MG63 (cell line): ENCODE measurements at regions not wholly inside any gene's neighbourhood (a gene's known extent, or its start where the extent isn't known, plus 50 kb on each side); places are given as distances from the start of the nearest gene placed in this dataset.

Source experiments
- DNase-seq: peaks from one replicate; pipeline ENCODE4 v3.0.0-alpha.2; 2020
- H3K27me3 ChIP-seq: fragments of 250-450 bp; sonication (Bioruptor Pico); 2 replicates; pipeline ENCODE4 v1.5.1; 2020; ENCODE audit warnings: mild to moderate bottlenecking, moderate library complexity
- H3K36me3 ChIP-seq: fragments of 250-450 bp; sonication (Bioruptor Pico); 2 replicates; pipeline ENCODE4 v1.5.1; 2020; ENCODE audit warnings: mild to moderate bottlenecking, moderate library complexity
- H3K4me3 ChIP-seq: fragments of 250-450 bp; sonication (Bioruptor Pico); 2 replicates; pipeline ENCODE4 v1.5.1; 2020; ENCODE audit warnings: mild to moderate bottlenecking, moderate library complexity
- H3K9me3 ChIP-seq: fragments of 250-450 bp; sonication (Bioruptor Pico); 2 replicates; pipeline ENCODE4 v1.5.1; 2020; ENCODE audit warnings: mild to moderate bottlenecking, moderate library complexity

GRCh38 chr3:18241837-18242236, 183.3 kb downstream of the SATB1 start:
- Histone ChIP-seq H3K9me3 (no peaks in the 10 kb centered on the region), H3K4me3 (no peak overlapping the region), H3K36me3 (no peaks in the 10 kb centered on the region), H3K27me3 (no peaks in the 10 kb centered on the region)
- no peak for DNase-seq

GRCh38 chr3:18239674-18240073, 185.5 kb downstream of the SATB1 start:
- Histone ChIP-seq H3K27me3 (no peaks in the 10 kb centered on the region), H3K4me3 (no peak overlapping the region), H3K36me3 (no peaks in the 10 kb centered on the region), H3K9me3 (no peaks in the 10 kb centered on the region)
- no peak for DNase-seq

- no peak for DNase-seq
- Histone ChIP-seq H3K36me3 (no peaks in the 10 kb centered on the region), H3K27me3 (no peaks in the 10 kb centered on the region), H3K4me3 (no peak overlapping the region), H3K9me3 (no peaks in the 10 kb centered on the region)
Observed at GRCh38 chr3:18238746-18239331, 186.3 kb downstream of the SATB1 start.

GRCh38 chr3:18238332-18238731, 186.8 kb downstream of the SATB1 start:
- DNase-seq: no peak
- no peak overlapping the region for H3K4me3 ChIP-seq
- H3K9me3 ChIP-seq: no peaks in the 10 kb centered on the region
- no peaks in the 10 kb centered on the region for H3K36me3 ChIP-seq
- H3K27me3 ChIP-seq: no peaks in the 10 kb centered on the region

GRCh38 chr3:18237251-18238005, 187.7 kb downstream of the SATB1 start:
- Histone ChIP-seq H3K9me3 (no peaks in the 10 kb centered on the region), H3K36me3 (no peaks in the 10 kb centered on the region), H3K27me3 (no peaks in the 10 kb centered on the region), H3K4me3 (no peak overlapping the region)
- DNase-seq: no peak

- Histone ChIP-seq H3K36me3 (no peaks in the 10 kb centered on the region), H3K27me3 (no peaks in the 10 kb centered on the region), H3K4me3 (no peak overlapping the region), H3K9me3 (no peaks in the 10 kb centered on the region)
- no peak for DNase-seq
Observed at GRCh38 chr3:18236726-18237125, 188.4 kb downstream of the SATB1 start.

GRCh38 chr3:18234717-18235335, 190.3 kb downstream of the SATB1 start:
- no peaks in the 10 kb centered on the region for H3K27me3 ChIP-seq
- DNase-seq: no peak
- H3K36me3 ChIP-seq: no peaks in the 10 kb centered on the region
- H3K4me3 ChIP-seq: no peak overlapping the region
- no peaks in the 10 kb centered on the region for H3K9me3 ChIP-seq

- H3K36me3 ChIP-seq: no peaks in the 10 kb centered on the region
Observed at GRCh38 chr3:18233987-18234716, 191.0 kb downstream of the SATB1 start.

GRCh38 chr3:18232317-18232716, 192.8 kb downstream of the SATB1 start:
- DNase-seq: no peak
- H3K36me3 ChIP-seq: no peaks in the 10 kb centered on the region
- no peaks in the 10 kb centered on the region for H3K27me3 ChIP-seq
- no peak overlapping the region for H3K4me3 ChIP-seq
- H3K9me3 ChIP-seq: no peaks in the 10 kb centered on the region

More at GRCh38 chr3:18233987-18234716, 191.0 kb downstream of the SATB1 start:
- no peak overlapping the region for H3K4me3 ChIP-seq
- DNase-seq: no peak
- H3K27me3 ChIP-seq: no peaks in the 10 kb centered on the region
- H3K9me3 ChIP-seq: no peaks in the 10 kb centered on the region

GRCh38 chr3:18228060-18228459, 197.1 kb downstream of the SATB1 start:
- no peak for DNase-seq
- no peaks in the 10 kb centered on the region for H3K27me3 ChIP-seq
- no peaks in the 10 kb centered on the region for H3K36me3 ChIP-seq
- no peak overlapping the region for H3K4me3 ChIP-seq
- no peaks in the 10 kb centered on the region for H3K9me3 ChIP-seq

GRCh38 chr3:18225709-18226108, 199.4 kb downstream of the SATB1 start:
- Histone ChIP-seq H3K27me3 (no peaks in the 10 kb centered on the region), H3K9me3 (no peaks in the 10 kb centered on the region), H3K36me3 (no peaks in the 10 kb centered on the region), H3K4me3 (no peak overlapping the region)
- no peak for DNase-seq

- Histone ChIP-seq H3K9me3 (no peaks in the 10 kb centered on the region), H3K27me3 (no peaks in the 10 kb centered on the region), H3K4me3 (no peak overlapping the region), H3K36me3 (no peaks in the 10 kb centered on the region)
- no peak for DNase-seq
Observed at GRCh38 chr3:18224426-18224825, 200.7 kb downstream of the SATB1 start.

GRCh38 chr3:18223974-18224373, 201.2 kb downstream of the SATB1 start:
- H3K9me3 ChIP-seq: no peaks in the 10 kb centered on the region
- H3K27me3 ChIP-seq: no peaks in the 10 kb centered on the region
- no peak for DNase-seq
- no peak overlapping the region for H3K4me3 ChIP-seq
- H3K36me3 ChIP-seq: no peaks in the 10 kb centered on the region

GRCh38 chr3:18223571-18223970, 201.6 kb downstream of the SATB1 start:
- Histone ChIP-seq H3K4me3 (no peak overlapping the region), H3K36me3 (no peaks in the 10 kb centered on the region), H3K27me3 (no peaks in the 10 kb centered on the region), H3K9me3 (no peaks in the 10 kb centered on the region)
- no peak for DNase-seq

GRCh38 chr3:18222686-18223085, 202.5 kb downstream of the SATB1 start:
- H3K9me3 ChIP-seq: no peaks in the 10 kb centered on the region
- H3K27me3 ChIP-seq: no peaks in the 10 kb centered on the region
- H3K36me3 ChIP-seq: no peaks in the 10 kb centered on the region
- no peak for DNase-seq
- no peak overlapping the region for H3K4me3 ChIP-seq

GRCh38 chr3:18217507-18218174, 207.5 kb downstream of the SATB1 start:
- Histone ChIP-seq H3K36me3 (no peaks in the 10 kb centered on the region), H3K9me3 (no peaks in the 10 kb centered on the region), H3K27me3 (no peaks in the 10 kb centered on the region), H3K4me3 (no peak overlapping the region)
- no peak for DNase-seq

- no peak for DNase-seq
- Histone ChIP-seq H3K27me3 (no peaks in the 10 kb centered on the region), H3K9me3 (no peaks in the 10 kb centered on the region), H3K4me3 (no peak overlapping the region), H3K36me3 (no peaks in the 10 kb centered on the region)
Observed at GRCh38 chr3:18216996-18217395, 208.1 kb downstream of the SATB1 start.
